Lung microvascular endothelial cell (primary cell): ENCODE measurements at regions not wholly inside any gene's neighbourhood (a gene's known extent, or its start where the extent isn't known, plus 50 kb on each side); places are given as distances from the start of the nearest gene placed in this dataset.

Source experiments
- DNase-seq, 2 donors: peaks; one replicate each; pipeline versions ENCODE4 v3.0.0 to v3.0.0-alpha.2; 2010; ENCODE audit warnings: low read depth in 2 of 2

GRCh38 chr11:2083411-2083810, 55.8 kb downstream of the IGF2 start:
- no peak for DNase-seq

- DNase-seq: peak; percentile 36 to 78
Observed at GRCh38 chr11:2077061-2077802, 62.0 kb downstream of the IGF2 start.

GRCh38 chr11:2076441-2076840, 62.7 kb downstream of the IGF2 start:
- DNase-seq: no peak

GRCh38 chr11:2074266-2074825, 64.8 kb downstream of the IGF2 start:
- no peak for DNase-seq

GRCh38 chr11:2072551-2073261, 66.5 kb downstream of the IGF2 start:
- DNase-seq: no peak

- no peak for DNase-seq
Observed at GRCh38 chr11:2071748-2072385, 67.3 kb downstream of the IGF2 start.
